Stomach (tissue), 8 donors: ENCODE measurements at regions not wholly inside any gene's neighbourhood (a gene's known extent, or its start where the extent isn't known, plus 50 kb on each side); places are given as distances from the start of the nearest gene placed in this dataset.

ENCODE experiments used
- DNase-seq, 2 donors: peaks; one replicate each; pipeline versions ENCODE4 v3.0.0 to v3.0.0-alpha.2; 2013 to 2019
- H3K27ac ChIP-seq, 5 donors: fragments of 200-600 bp in 4 of 5; sonication (generic) in 4 of 5; one replicate each; pipeline ENCODE4 v1.5.1; 2013 to 2019; ENCODE audit warnings: mild to moderate bottlenecking in 1 of 5, moderate library complexity in 1 of 5
- H3K27me3 ChIP-seq, 3 donors: fragments of 200-600 bp; sonication (generic); one replicate each; pipeline ENCODE4 v1.5.1; 2017 to 2019; ENCODE audit warnings: mixed run types in 1 of 3
- H3K36me3 ChIP-seq, 4 donors: fragments of 200-600 bp; sonication (generic); 1 replicate in 3 of 4; 2 replicates in 1 of 4; pipeline ENCODE4 v1.5.1; 2016 to 2019
- H3K4me1 ChIP-seq, 4 donors: fragments of 200-600 bp; sonication (generic); one replicate each; pipeline ENCODE4 v1.5.1; 2016 to 2019
- H3K4me3 ChIP-seq, 4 donors: fragments of 200-600 bp; sonication (generic) in 3 of 4; one replicate each; pipeline ENCODE4 v1.5.1; 2016 to 2019; ENCODE audit warnings: mild to moderate bottlenecking in 1 of 4
- H3K9me3 ChIP-seq, 4 donors: fragments of 200-600 bp; sonication (generic); one replicate each; pipeline ENCODE4 v1.5.1; 2016 to 2019
- EP300 ChIP-seq: sonication (generic); formaldehyde crosslinking; IDR thresholded peaks from one replicate; pipeline ENCODE4 v1.6.1; 2017; ENCODE audit warnings: antibody characterized with exemption
- POLR2A ChIP-seq, 4 donors: fragments of 450-650 bp; IDR thresholded peaks; one replicate each; pipeline ENCODE4 v1.6.1; 2016; ENCODE audit warnings: antibody characterized with exemption in 4 of 4, control low read depth in 2 of 4, mild to moderate bottlenecking in 1 of 4, moderate library complexity in 1 of 4
- POLR2AphosphoS5 ChIP-seq, 3 donors: sonication (generic); formaldehyde crosslinking; IDR thresholded peaks; one replicate each; pipeline ENCODE4 v1.6.1; 2016; ENCODE audit warnings: antibody characterized with exemption in 3 of 3
- WGBS, 5 donors: extraction: QIAGEN DNeasy Blood & Tissue Kit in 3 of 5; methylation state at CpG; one replicate each; pipeline versions ENCODE4 v1.1.5 to v1.1.7; 2013 to 2018; 5-methylcytosine and 5-hydroxymethylcytosine counted together
- intact Hi-C: fragments of 100-400 bp; cut with DNase I; formaldehyde crosslinking; loops from one replicate; pipeline ENCODE4 v1.15.1; 2023; ENCODE audit warnings: low total_unique reads
- TF ChIP-seq, protein P1 (sequence below), 7 experiments: fragments of 450-650 bp in 4 of 7; fragments of 200-600 bp in 3 of 7; sonication (generic) in 3 of 7; IDR thresholded peaks; one replicate each; pipeline ENCODE4 v1.5.1; 2016 to 2019; ENCODE audit warnings: antibody characterized with exemption in 7 of 7, control low read depth in 2 of 7, mild to moderate bottlenecking in 1 of 7
- donor health status: healthy with polysubstance abuse.
- donor health status: Bipolar disorder and iron deficiency.
- donor health status: healthy.

DNA sequence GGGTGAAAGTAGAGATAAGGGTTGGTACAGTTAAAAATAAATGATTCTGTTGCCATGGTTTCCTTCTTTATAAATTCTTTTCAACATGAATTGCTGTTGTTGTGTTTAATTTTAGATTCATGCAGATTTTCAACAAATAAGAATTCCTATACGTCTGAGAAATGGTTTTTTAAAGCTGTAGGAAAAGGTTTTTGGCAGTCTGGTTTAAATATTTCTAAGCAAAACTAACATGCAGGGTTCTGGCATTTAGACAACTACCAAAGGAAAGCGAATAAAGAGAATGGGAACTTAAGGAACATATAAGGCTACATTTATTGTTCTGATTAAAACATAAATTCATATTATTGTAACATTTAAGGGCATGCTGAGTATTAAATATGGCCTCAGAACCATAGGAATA is 203.0 kb upstream of the MIR17HG start:
- H3K27me3 ChIP-seq = peaks cover 0 to 9% (median 0%) of the 10 kb centered on the region in 3 donors
- no peak for DNase-seq
- H3K4me3 ChIP-seq = no peak overlapping the region
- intact Hi-C loops = no loop called here
- no peak overlapping the region for H3K27ac ChIP-seq
- no peaks in the 10 kb centered on the region for H3K9me3 ChIP-seq
- H3K36me3 ChIP-seq = no peaks in the 10 kb centered on the region
- 55 to 73% (median 67%) methylated on average over 2 of the region's 2 CpGs for WGBS, 5 donors
- no peaks in the 10 kb centered on the region for H3K4me1 ChIP-seq
- TF ChIP-seq POLR2A (IDR thresholded peaks at IDR 0.05) (no peak), EP300 (no peak), POLR2AphosphoS5 (IDR thresholded peaks at IDR 0.05) (no peak)
- TF ChIP-seq, protein P1, sequence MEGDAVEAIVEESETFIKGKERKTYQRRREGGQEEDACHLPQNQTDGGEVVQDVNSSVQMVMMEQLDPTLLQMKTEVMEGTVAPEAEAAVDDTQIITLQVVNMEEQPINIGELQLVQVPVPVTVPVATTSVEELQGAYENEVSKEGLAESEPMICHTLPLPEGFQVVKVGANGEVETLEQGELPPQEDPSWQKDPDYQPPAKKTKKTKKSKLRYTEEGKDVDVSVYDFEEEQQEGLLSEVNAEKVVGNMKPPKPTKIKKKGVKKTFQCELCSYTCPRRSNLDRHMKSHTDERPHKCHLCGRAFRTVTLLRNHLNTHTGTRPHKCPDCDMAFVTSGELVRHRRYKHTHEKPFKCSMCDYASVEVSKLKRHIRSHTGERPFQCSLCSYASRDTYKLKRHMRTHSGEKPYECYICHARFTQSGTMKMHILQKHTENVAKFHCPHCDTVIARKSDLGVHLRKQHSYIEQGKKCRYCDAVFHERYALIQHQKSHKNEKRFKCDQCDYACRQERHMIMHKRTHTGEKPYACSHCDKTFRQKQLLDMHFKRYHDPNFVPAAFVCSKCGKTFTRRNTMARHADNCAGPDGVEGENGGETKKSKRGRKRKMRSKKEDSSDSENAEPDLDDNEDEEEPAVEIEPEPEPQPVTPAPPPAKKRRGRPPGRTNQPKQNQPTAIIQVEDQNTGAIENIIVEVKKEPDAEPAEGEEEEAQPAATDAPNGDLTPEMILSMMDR (IDR thresholded peaks at IDR 0.05) = no peak

DNA sequence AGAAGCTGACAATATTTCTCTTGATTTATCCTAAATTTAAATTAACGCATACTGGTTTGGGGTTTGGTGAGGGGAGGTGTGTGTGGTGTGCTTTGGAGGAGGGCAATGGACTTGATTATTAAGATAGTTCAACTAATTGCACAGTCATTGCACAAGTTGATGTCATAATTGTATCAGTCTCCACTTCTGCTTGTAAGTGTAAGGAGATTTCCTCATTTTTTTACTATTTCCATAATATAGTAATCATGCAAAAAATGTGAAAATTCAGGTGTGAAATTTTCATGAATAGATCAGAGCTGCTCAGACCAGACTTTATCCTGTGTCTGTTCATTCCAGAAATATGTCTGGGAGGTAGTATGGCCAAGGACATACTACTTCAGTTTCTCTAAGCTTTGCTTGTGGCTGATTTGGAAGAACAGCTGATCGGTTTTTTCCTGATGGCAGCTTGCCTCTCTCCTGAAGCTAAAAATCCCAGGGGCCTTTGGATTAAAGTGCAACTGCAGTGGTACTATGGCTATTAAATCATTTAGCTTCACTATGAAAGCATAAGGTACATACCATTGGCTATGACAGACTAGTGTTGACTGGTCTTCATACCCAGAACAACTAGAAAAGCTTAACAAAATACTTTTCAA is 201.8 kb upstream of the MIR17HG start:
- peaks cover 0 to 9% (median 0%) of the 10 kb centered on the region in 3 donors for H3K27me3 ChIP-seq
- H3K4me1 ChIP-seq = no peaks in the 10 kb centered on the region
- no peak for DNase-seq
- H3K4me3 ChIP-seq = no peak overlapping the region
- H3K36me3 ChIP-seq = no peaks in the 10 kb centered on the region
- no peaks in the 10 kb centered on the region for H3K9me3 ChIP-seq
- intact Hi-C loops = no loop called here
- 81 to 98% (median 93%) methylated on average over 2 of the region's 2 CpGs for WGBS, 5 donors
- H3K27ac ChIP-seq = no peak overlapping the region
- TF ChIP-seq, protein P1 (IDR thresholded peaks at IDR 0.05) = no peak
- TF ChIP-seq EP300 (no peak), POLR2A (IDR thresholded peaks at IDR 0.05) (no peak), POLR2AphosphoS5 (IDR thresholded peaks at IDR 0.05) (no peak)

DNA sequence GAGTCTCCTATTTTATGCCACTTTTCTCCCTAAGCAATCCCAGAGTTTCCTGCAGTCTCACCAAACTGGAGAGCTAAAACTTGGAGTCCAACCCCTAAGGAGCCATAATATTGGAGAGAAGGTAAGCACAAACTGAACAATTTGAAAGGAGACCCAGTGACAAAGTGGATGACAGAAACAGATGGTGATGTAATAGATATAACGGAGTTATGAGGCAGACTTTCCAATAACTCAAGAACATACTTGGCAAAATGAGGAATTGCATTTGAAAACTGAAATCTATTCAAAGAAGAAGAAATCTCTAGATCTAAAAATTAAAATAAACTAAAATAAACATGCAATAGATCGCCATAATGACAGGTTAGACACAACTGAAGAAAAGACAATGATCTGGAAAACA is 200.9 kb upstream of the MIR17HG start:
- WGBS, 5 donors = 75 to 86% (median 80%) methylated on average over 2 of the region's 2 CpGs
- TF ChIP-seq, protein P1 (IDR thresholded peaks at IDR 0.05) = no peak
- TF ChIP-seq EP300 (no peak), POLR2A (IDR thresholded peaks at IDR 0.05) (no peak), POLR2AphosphoS5 (IDR thresholded peaks at IDR 0.05) (no peak)
- DNase-seq = no peak
- intact Hi-C loops = no loop called here
- no peaks in the 10 kb centered on the region for H3K4me1 ChIP-seq
- H3K27me3 ChIP-seq = peaks cover 0 to 5% (median 0%) of the 10 kb centered on the region in 3 donors
- H3K36me3 ChIP-seq = no peaks in the 10 kb centered on the region
- no peak overlapping the region for H3K4me3 ChIP-seq
- no peaks in the 10 kb centered on the region for H3K9me3 ChIP-seq
- no peak overlapping the region for H3K27ac ChIP-seq

GRCh38 chr13:91148098-91148497 is 199.4 kb upstream of the MIR17HG start:
- 67 to 84% (median 72%) methylated on average over 1 of the region's 1 CpG for WGBS, 5 donors
- H3K4me1 ChIP-seq = no peaks in the 10 kb centered on the region

More at GRCh38 chr13:91148098-91148497, 199.4 kb upstream of the MIR17HG start:
- DNase-seq = no peak
- Histone ChIP-seq H3K27me3 (peaks cover 0 to 3% (median 0%) of the 10 kb centered on the region in 3 donors), H3K36me3 (no peaks in the 10 kb centered on the region), H3K9me3 (no peaks in the 10 kb centered on the region), H3K4me3 (no peak overlapping the region), H3K27ac (no peak overlapping the region)
- no peak for TF ChIP-seq POLR2AphosphoS5 (IDR thresholded peaks at IDR 0.05)
- no peak for TF ChIP-seq EP300
- no peak for TF ChIP-seq POLR2A (IDR thresholded peaks at IDR 0.05)
- TF ChIP-seq, protein P1 (IDR thresholded peaks at IDR 0.05) = no peak
- intact Hi-C loops = no loop called here
